ENCODE measurements at regions not wholly inside any gene's neighbourhood (a gene's known extent, or its start where the extent isn't known, plus 50 kb on each side); places are given as distances from the start of the nearest gene placed in this dataset.

DNA sequence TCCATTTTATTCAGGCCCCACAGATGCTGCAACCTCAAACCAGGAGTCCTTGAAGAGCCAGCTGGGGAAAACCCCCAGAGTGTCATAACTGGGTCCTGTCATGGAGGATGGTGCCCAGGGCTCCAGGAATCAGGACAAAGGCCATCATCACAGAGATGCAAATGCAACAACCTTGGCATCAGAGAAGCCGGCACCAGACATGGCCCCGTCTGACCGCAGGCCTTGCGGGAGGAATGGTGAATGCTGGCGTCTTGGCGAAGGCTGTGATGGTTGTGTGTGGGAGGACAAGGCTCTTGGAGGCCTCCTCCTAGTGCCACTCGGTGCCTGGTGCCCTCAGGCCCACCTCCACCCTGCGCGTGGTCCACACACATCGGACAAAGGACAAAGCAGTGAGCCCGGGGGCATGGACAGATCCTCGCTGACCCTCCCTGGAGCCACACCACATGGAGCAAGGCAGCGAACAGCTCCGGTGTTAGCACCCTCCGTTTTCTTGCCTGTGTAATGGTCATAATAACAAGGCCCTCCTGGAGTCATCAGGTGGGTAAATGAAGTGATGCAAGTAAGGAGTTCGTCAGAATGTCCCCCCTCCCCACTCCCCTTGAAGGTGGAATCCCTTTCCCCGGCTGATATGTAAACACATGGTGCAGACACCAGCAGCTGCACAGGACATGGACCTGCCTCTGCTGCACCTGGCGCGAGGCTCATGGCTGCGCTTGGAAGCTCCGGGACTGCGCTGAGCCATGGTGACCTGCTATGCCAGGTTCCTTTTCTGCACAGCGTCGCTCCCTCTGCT lies 380.7 kb downstream of the IRX2 start:
- no peak for DNase-seq (ENCODE audit: low read depth, low spot score)
- no peak overlapping the region for H3K4me3 ChIP-seq (ENCODE audit: low read depth, low read length)
- ChIA-PET POLR2A (no interaction called here), CTCF (no interaction called here)
- TF ChIP-seq, protein P1, sequence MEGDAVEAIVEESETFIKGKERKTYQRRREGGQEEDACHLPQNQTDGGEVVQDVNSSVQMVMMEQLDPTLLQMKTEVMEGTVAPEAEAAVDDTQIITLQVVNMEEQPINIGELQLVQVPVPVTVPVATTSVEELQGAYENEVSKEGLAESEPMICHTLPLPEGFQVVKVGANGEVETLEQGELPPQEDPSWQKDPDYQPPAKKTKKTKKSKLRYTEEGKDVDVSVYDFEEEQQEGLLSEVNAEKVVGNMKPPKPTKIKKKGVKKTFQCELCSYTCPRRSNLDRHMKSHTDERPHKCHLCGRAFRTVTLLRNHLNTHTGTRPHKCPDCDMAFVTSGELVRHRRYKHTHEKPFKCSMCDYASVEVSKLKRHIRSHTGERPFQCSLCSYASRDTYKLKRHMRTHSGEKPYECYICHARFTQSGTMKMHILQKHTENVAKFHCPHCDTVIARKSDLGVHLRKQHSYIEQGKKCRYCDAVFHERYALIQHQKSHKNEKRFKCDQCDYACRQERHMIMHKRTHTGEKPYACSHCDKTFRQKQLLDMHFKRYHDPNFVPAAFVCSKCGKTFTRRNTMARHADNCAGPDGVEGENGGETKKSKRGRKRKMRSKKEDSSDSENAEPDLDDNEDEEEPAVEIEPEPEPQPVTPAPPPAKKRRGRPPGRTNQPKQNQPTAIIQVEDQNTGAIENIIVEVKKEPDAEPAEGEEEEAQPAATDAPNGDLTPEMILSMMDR (IDR thresholded peaks at IDR 0.05; ENCODE audit: insufficient read depth, low read length, missing control alignments), result no peak

DNA sequence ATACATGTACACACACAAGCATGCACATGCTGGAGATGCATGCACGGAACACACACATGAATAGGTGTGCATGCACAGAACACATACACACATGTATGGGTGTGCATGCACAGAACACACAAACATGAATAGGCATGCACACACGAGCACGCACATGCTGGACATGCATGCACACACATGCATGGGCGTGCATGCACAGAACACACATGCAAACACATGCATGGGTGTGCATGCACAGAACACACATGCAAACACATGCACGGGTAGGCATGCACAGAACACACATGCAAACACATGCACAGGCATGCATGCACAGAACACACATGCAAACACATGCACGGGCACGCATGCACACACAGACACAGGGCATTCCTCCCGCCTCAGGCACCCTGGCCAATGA lies 382.3 kb downstream of the IRX2 start:
- POLR2A ChIA-PET, result no interaction called here
- CTCF ChIA-PET, result no interaction called here
- H3K4me3 ChIP-seq (ENCODE audit: low read depth, low read length), result no peak overlapping the region
- TF ChIP-seq, protein P1 (IDR thresholded peaks at IDR 0.05; ENCODE audit: insufficient read depth, low read length, missing control alignments), result no peak
- DNase-seq (ENCODE audit: low read depth, low spot score), result no peak

DNA sequence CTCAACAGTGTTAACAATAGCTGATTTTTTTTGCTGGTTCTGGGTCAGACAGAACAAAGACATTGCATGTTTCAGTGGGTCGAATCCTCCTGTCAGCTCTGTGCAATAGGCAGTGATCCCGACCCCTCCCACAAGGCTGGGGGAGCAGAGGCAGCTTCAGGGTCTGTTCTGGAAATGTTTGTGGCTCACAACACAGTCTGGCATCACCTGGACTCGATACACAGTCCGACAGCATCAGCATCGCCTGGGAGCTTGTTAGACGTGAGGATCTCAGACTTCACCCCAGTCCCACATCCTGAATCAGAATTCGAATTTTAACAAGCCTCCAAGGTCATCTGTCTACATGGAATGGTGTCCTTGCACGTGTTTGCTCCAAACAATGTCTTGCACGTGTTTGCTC lies 384.7 kb downstream of the IRX2 start:
- CTCF ChIA-PET, result no interaction called here
- POLR2A ChIA-PET, result no interaction called here
- TF ChIP-seq, protein P1 (IDR thresholded peaks at IDR 0.05; ENCODE audit: insufficient read depth, low read length, missing control alignments), result no peak
- H3K4me3 ChIP-seq (ENCODE audit: low read depth, low read length), result no peak overlapping the region
- DNase-seq (ENCODE audit: low read depth, low spot score), result no peak

DNA sequence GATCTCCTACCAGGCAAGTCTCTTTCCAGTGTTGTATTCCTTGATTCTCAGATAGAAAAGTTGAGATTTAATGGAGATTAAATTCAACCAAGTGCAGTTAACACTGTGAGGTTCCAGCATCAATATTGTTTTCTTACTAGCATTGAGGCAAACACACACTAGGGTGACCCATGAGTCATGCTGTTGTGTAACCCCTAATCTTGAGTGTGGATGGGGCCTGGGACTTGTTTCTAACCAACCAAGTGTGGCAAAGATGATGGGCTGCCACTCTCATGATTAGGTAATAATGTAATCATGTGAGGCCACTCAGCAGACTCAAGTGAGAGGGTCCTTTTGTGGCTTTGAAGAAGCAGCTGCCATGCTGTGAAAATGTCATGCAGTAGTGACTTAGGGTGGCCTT lies 394.2 kb downstream of the IRX2 start:
- ChIA-PET POLR2A (no interaction called here), CTCF (no interaction called here)
- TF ChIP-seq, protein P1 (IDR thresholded peaks at IDR 0.05; ENCODE audit: insufficient read depth, low read length, missing control alignments), result no peak
- no peak for DNase-seq (ENCODE audit: low read depth, low spot score)
- H3K4me3 ChIP-seq (ENCODE audit: low read depth, low read length), result no peak overlapping the region

DNA sequence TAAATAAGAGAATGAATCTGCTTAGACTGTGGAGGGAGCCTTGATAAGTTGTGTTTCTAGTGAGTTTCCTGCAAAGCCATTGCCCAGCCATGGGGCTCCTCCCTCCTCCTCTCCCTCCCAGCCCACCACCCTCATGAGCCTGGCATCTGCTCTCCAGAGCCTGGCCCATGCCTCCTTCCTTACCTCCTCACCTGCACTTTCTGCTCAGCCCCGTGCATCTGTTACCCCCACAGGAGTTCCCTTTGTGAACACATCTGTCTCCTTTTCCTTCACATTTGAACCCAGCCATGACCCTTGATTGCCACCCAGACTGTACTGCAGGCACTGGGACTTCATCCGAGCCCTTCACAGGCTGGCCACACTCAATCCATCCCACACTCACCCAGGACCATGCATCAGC lies 395.6 kb downstream of the IRX2 start:
- CTCF ChIA-PET, result no interaction called here
- POLR2A ChIA-PET, result no interaction called here
- DNase-seq (ENCODE audit: low read depth, low spot score), result no peak
- TF ChIP-seq, protein P1 (IDR thresholded peaks at IDR 0.05; ENCODE audit: insufficient read depth, low read length, missing control alignments), result no peak
- H3K4me3 ChIP-seq (ENCODE audit: low read depth, low read length), result no peak overlapping the region

DNA sequence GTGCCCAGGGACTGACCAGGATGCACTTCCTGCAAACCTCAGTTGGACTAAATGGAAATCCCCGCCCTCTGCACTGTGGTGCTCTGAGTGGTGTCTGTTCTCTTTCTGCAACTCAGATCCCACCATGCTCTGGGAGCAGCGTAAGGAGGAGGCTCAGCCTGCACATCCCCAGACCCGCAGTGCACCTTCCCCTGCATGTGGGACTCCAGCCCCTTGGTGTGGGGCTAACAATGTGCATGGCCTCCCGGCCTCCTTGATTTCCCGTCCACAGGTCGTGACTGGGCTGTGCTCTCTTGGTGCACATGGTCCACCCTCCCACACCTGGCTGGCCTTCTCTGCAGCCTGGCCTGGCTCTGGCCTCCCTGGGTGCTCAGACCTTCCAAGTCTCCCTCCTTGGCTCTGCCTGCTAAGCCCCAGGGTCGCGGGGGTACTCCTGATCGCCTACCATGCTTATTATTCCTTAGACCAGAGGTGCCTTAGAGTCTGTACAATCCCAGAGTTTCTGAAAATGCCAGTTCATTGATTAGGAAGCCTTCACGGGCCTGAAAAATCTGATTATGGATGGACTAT lies 397.5 kb downstream of the IRX2 start:
- TF ChIP-seq, protein P1 (IDR thresholded peaks at IDR 0.05; ENCODE audit: insufficient read depth, low read length, missing control alignments), result no peak
- H3K4me3 ChIP-seq (ENCODE audit: low read depth, low read length), result no peak overlapping the region
- DNase-seq (ENCODE audit: low read depth, low spot score), result no peak
- ChIA-PET CTCF (no interaction called here), POLR2A (no interaction called here)
